Epithelial cell of proximal tubule (primary cell): ENCODE measurements at regions not wholly inside any gene's neighbourhood (a gene's known extent, or its start where the extent isn't known, plus 50 kb on each side); places are given as distances from the start of the nearest gene placed in this dataset.

Source experiments
- DNase-seq: peaks from one replicate; pipeline ENCODE4 v3.0.0-alpha.2; 2011; ENCODE audit warnings: low read depth
- H3K4me3 ChIP-seq: 2 replicates; pipeline ENCODE4 v1.5.1; 2011; ENCODE audit warnings: low read depth, mild to moderate bottlenecking, low read length
- CTCF ChIP-seq: conservative IDR thresholded peaks from 2 replicates; pipeline ENCODE4 v1.5.1; 2012; ENCODE audit warnings: low read depth, mild to moderate bottlenecking, low read length

- no peak for TF ChIP-seq CTCF
- no peak overlapping the region for H3K4me3 ChIP-seq
- DNase-seq = no peak
Measured at GRCh38 chr3:36215241-36215640, 165.1 kb upstream of the STAC start.

GRCh38 chr3:36219398-36219797 lies 160.9 kb upstream of the STAC start:
- TF ChIP-seq CTCF = no peak
- H3K4me3 ChIP-seq = no peak overlapping the region
- peak; percentile 53 for DNase-seq

GRCh38 chr3:36220173-36220572 lies 160.1 kb upstream of the STAC start:
- no peak overlapping the region for H3K4me3 ChIP-seq
- no peak for TF ChIP-seq CTCF

GRCh38 chr3:36221975-36222374 lies 158.3 kb upstream of the STAC start:
- no peak for DNase-seq
- no peak for TF ChIP-seq CTCF
- H3K4me3 ChIP-seq = no peak overlapping the region

More at GRCh38 chr3:36220173-36220572, 160.1 kb upstream of the STAC start:
- no peak for DNase-seq

GRCh38 chr3:36227980-36228379 lies 152.3 kb upstream of the STAC start:
- no peak overlapping the region for H3K4me3 ChIP-seq
- TF ChIP-seq CTCF = no peak
- DNase-seq = no peak

GRCh38 chr3:36229496-36229895 lies 150.8 kb upstream of the STAC start:
- TF ChIP-seq CTCF = no peak
- H3K4me3 ChIP-seq = no peak overlapping the region
- no peak for DNase-seq

GRCh38 chr3:36232797-36233489 lies 147.4 kb upstream of the STAC start:
- H3K4me3 ChIP-seq = no peak overlapping the region
- TF ChIP-seq CTCF = no peak
- no peak for DNase-seq
